ENCODE measurements at regions not wholly inside any gene's neighbourhood (a gene's known extent, or its start where the extent isn't known, plus 50 kb on each side); places are given as distances from the start of the nearest gene placed in this dataset.
A peak's percentile ranks its signal among the peaks of the same experiment; 100 is the strongest.

GRCh38 chr3:64354221-64354620, 129.0 kb upstream of the PRICKLE2 start:
- peak; percentile 40 for DNase-seq (ENCODE audit: low read depth)

DNA sequence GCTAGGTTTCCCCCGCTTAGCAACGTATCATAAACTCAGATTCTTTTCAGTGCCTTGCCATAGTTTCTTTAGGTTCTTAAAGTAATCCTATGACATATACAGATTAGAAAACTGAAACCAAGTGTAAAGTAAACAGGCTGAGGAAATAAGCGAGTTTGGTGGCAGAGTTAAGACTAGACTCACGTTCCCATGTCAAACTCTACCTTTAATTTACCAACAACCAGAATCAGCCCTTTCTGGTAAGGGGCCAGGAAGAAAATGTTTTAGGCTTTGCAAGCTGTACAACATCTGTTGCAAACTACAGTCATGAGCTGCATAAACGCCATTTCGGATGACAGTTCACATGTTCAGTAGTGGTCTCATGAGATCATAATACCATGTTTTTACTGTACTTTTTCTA, 128.0 kb upstream of the PRICKLE2 start:
- no peak for DNase-seq (ENCODE audit: low read depth)

DNA sequence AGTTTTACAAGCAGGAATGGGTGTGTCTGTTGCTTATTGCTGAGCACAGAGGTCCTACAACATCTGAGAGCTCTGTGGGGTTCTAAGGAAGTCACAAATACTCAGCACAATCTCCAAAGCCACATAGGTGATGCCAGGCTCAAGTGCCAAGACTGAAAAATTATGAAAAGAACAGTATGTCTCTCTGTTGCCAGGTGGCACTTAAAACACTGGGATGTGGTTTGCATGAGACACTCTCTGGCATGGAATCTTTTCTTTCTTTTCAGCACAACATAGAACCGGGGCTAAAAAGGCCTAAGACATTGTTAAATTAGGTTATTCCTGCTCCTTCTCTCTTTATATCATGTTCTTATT, 127.3 kb upstream of the PRICKLE2 start:
- DNase-seq (ENCODE audit: low read depth) = peak; percentile 58

- DNase-seq (ENCODE audit: low read depth) = peak; percentile 54
Observed at GRCh38 chr3:64351713-64352638, 126.7 kb upstream of the PRICKLE2 start.

- no peak for DNase-seq (ENCODE audit: low read depth)
Observed at GRCh38 chr3:64349551-64349950, 124.3 kb upstream of the PRICKLE2 start.

DNA sequence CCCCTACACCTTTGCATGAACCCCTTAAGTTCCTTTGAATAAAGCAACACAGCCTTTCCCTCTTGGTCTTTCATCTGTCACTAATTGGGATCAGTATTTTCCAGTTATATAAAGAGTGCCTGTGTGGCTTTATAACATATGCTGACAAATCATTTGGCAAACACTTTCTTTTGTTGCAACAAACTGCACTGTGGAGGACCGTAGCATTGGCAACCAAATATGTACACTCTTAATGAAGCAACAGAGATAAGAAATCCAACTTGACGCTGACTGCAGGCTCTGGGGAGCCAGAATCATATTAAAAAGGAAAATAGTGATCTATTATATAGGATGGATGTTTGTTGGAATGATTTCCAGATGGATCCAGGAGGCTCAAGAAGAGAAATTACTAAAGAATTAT, 120.1 kb upstream of the PRICKLE2 start:
- DNase-seq (ENCODE audit: low read depth) = peak; percentile 76

- DNase-seq (ENCODE audit: low read depth) = peak; percentile 76
Observed at GRCh38 chr3:64344721-64345207, 119.5 kb upstream of the PRICKLE2 start.

DNA sequence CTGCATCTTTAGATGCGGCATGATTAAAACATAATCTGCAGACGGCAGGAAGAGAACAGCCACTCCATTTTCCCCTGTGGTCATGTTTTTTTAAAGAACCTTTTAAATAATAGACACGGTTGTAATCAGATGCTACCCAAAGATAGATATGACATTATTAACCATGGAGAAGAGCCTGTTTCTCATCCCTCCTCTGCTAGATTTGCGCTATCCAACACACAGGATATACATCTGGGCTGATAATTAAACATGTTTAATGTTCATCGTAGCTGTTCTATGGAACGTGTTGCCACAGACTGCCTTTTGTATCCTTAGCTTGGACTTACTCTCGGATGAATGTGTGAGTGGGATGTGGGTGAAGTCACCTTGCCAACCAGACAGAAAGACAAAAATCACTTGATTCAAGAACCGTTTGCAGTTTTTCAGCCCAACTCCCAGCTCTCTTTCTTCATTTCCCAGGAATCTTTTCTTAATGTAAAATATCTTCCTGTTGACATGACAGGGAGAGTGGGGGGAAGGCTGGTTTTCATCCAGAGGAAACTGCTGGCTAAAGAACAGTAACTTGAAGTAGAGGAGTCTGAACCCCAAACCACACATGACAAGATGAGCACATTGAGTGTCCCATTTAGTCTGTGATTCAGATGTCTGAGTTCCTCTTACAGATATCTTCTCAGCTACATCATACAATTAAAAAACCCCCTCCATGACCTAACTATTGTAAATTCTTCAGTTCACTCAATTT, 118.6 kb upstream of the PRICKLE2 start:
- DNase-seq (ENCODE audit: low read depth) = peak; percentile 59

DNA sequence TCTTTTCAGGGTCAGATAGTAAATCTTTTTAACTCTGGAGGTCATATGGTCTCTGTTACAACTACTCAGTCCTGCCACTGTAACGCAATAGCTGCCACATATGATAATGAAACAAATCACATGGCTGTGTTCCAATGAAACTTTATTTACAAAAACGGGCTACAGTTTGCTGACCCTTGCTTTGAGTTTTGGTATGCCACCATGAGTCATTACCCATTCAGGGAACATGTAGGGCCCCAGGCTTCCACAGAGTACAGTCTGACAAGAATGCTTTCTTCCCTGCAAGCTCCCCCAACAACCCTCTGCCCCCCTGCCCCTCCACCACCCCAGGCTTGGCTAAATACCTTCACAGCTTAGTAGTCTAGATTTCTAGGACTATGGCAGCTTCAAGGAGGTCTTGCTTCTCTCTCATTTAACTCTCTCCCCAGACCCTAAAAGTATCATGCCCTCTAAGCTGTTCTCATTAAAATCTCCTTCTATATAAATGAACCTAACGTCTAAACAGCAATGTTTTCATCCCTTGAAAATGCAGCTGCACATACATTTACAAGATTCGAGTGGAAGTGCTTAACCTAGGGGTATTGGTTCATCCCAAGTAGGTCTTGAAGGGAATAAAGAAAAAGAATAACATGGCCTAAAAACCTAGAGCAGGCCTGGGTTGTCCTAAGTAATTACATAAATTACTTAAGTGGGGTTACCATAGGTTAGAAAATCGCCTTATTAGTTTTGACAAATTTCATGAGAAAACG, 117.8 kb upstream of the PRICKLE2 start:
- peak; percentile 91 for DNase-seq (ENCODE audit: low read depth)

- no peak for DNase-seq (ENCODE audit: low read depth)
Observed at GRCh38 chr3:64341296-64341695, 116.0 kb upstream of the PRICKLE2 start.

- DNase-seq (ENCODE audit: low read depth) = peak; percentile 56
Observed at GRCh38 chr3:64340641-64341101, 115.4 kb upstream of the PRICKLE2 start.

GRCh38 chr3:64336488-64336887, 111.2 kb upstream of the PRICKLE2 start:
- no peak for DNase-seq (ENCODE audit: low read depth)

- DNase-seq (ENCODE audit: low read depth) = no peak
Observed at GRCh38 chr3:64332459-64333350, 107.4 kb upstream of the PRICKLE2 start.

- DNase-seq (ENCODE audit: low read depth) = no peak
Observed at GRCh38 chr3:64331605-64332004, 106.3 kb upstream of the PRICKLE2 start.

- DNase-seq (ENCODE audit: low read depth) = no peak
Observed at GRCh38 chr3:64329037-64329436, 103.8 kb upstream of the PRICKLE2 start.

GRCh38 chr3:64327100-64327804, 102.0 kb upstream of the PRICKLE2 start:
- DNase-seq (ENCODE audit: low read depth) = no peak

GRCh38 chr3:64321747-64322146, 96.5 kb upstream of the PRICKLE2 start:
- DNase-seq (ENCODE audit: low read depth) = peak; percentile 85

DNA sequence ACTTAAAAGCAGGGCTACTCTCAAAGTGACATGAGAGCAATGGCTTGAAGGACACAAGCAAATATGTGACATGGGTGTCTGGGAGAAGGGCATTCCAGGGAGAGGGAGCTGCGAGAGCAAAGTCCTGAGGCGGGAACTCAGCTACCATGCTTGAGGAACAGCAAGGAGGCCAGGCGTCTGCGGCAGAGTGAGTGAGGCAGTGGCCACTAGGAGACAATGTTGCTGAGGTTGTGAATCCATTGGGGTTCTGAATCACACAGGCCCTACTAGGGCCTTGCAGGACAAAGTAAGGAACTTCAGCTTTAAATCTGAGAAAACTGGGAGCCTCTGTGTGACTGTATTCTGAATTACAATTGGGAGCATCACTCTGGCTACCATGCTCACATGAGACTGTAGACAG, 94.1 kb upstream of the PRICKLE2 start:
- DNase-seq (ENCODE audit: low read depth) = no peak

- no peak for DNase-seq (ENCODE audit: low read depth)
Observed at GRCh38 chr3:64318668-64319271, 93.5 kb upstream of the PRICKLE2 start.

GRCh38 chr3:64318001-64318400, 92.7 kb upstream of the PRICKLE2 start:
- DNase-seq (ENCODE audit: low read depth) = peak; percentile 81
